IMR-90 (cell line): ENCODE measurements at regions not wholly inside any gene's neighbourhood (a gene's known extent, or its start where the extent isn't known, plus 50 kb on each side); places are given as distances from the start of the nearest gene placed in this dataset.

Experiments used
- ATAC-seq: fragments of 200-7000 bp; cut with Tn5 transposase; 2 replicates; pipeline ENCODE4 v1.9.1; 2020; ENCODE audit warnings: low read depth, mild to moderate bottlenecking, moderate library complexity
- BruUV-seq: library from RNA; stranded (reverse); fragments of 400-500 nt; replicated peaks from 2 replicates; lab custom pipeline; 2021; lab: Mats Ljungman, UMichigan
- CTCF ChIA-PET: fragments of 300-600 bp; formaldehyde crosslinking; extraction: SDS; loops from one replicate; lab custom pipeline; 2021; ENCODE audit warnings: antibody characterized with exemption; lab: Yijun Ruan, JAX
- POLR2A ChIA-PET: fragments of 300-600 bp; sonication (Branson Sonifier 250); formaldehyde crosslinking; loops from one replicate; lab custom pipeline; 2022; ENCODE audit warnings: antibody characterized with exemption; ENCODE audit not compliant: unreplicated experiment; lab: Charles Lee
- DNase-seq: peaks from one replicate; pipeline ENCODE4 v3.0.0; 2013
- H2AFZ ChIP-seq: replicated peaks from 2 replicates; pipeline ENCODE3; 2013; ENCODE audit warnings: low read length, mild to moderate bottlenecking; ENCODE audit not compliant: poor library complexity
- H2AK5ac ChIP-seq: 2 replicates; pipeline ENCODE4 v1.6.1; 2013; ENCODE audit warnings: low read depth, low read length, inconsistent platforms
- H2AK9ac ChIP-seq: replicated peaks from 2 replicates; pipeline ENCODE3; 2013; ENCODE audit warnings: mild to moderate bottlenecking, low read depth, low read length, moderate library complexity; ENCODE audit not compliant: poor library complexity
- H2BK120ac ChIP-seq: 2 replicates; pipeline ENCODE4 v1.6.1; 2013; ENCODE audit warnings: low read depth, low read length, inconsistent platforms
- H2BK15ac ChIP-seq: 3 replicates; pipeline ENCODE4 v1.6.1; 2013; ENCODE audit warnings: low read depth, low read length, inconsistent platforms
- H2BK20ac ChIP-seq: 2 replicates; pipeline ENCODE4 v1.6.1; 2013; ENCODE audit warnings: low read depth, mild to moderate bottlenecking, inconsistent platforms, low read length, moderate library complexity
- H2BK5ac ChIP-seq: 2 replicates; pipeline ENCODE4 v1.6.1; 2013; ENCODE audit warnings: mild to moderate bottlenecking, low read depth, low read length, inconsistent platforms; ENCODE audit not compliant: poor library complexity, severe bottlenecking
- H3K14ac ChIP-seq: replicated peaks from 2 replicates; pipeline ENCODE4 v1.6.1; 2013; ENCODE audit warnings: low read depth, low read length, inconsistent platforms
- H3K18ac ChIP-seq: 2 replicates; pipeline ENCODE4 v1.6.1; 2013; ENCODE audit warnings: low read depth, low read length, control low read depth
- H3K23ac ChIP-seq: 2 replicates; pipeline ENCODE4 v1.6.1; 2013; ENCODE audit warnings: low read depth, low read length, inconsistent platforms
- H3K27ac ChIP-seq: 2 replicates; pipeline ENCODE4 v1.5.1; 2013; ENCODE audit warnings: mild to moderate bottlenecking, control low read depth, low read length; ENCODE audit not compliant: insufficient read depth
- H3K27me3 ChIP-seq: 2 replicates; pipeline ENCODE4 v1.6.1; 2013; ENCODE audit warnings: low read length; ENCODE audit not compliant: control insufficient read depth, insufficient read depth
- H3K36me3 ChIP-seq: 2 replicates; pipeline ENCODE4 v1.6.1; 2013; ENCODE audit warnings: low read length, mixed read lengths; ENCODE audit not compliant: control insufficient read depth, insufficient read depth
- H3K4ac ChIP-seq: 2 replicates; pipeline ENCODE4 v1.6.1; 2013; ENCODE audit warnings: low read depth, low read length, inconsistent platforms
- H3K4me1 ChIP-seq: 2 replicates; pipeline ENCODE4 v1.6.1; 2013; ENCODE audit warnings: low read length, mixed read lengths; ENCODE audit not compliant: control insufficient read depth, insufficient read depth
- H3K4me2 ChIP-seq: 2 replicates; pipeline ENCODE4 v1.6.1; 2013; ENCODE audit warnings: low read depth, mild to moderate bottlenecking, control low read depth, low read length, moderate library complexity
- H3K4me3 ChIP-seq: 2 replicates; pipeline ENCODE4 v1.5.1; 2013; ENCODE audit warnings: low read depth, mild to moderate bottlenecking, control low read depth, low read length, moderate library complexity; ENCODE audit not compliant: insufficient read depth
- H3K56ac ChIP-seq: 2 replicates; pipeline ENCODE4 v1.6.1; 2013; ENCODE audit warnings: low read length, inconsistent platforms; ENCODE audit not compliant: insufficient read depth; ENCODE audit errors: extremely low read depth
- H3K79me1 ChIP-seq, 2 experiments: 2 replicates each; pipeline ENCODE4 v1.6.1; 2013; ENCODE audit warnings: low read length in 2 of 2, inconsistent platforms in 1 of 2, low read depth in 1 of 2
- H3K9ac ChIP-seq: 2 replicates; pipeline ENCODE4 v1.6.1; 2013; ENCODE audit warnings: low read depth, low read length, control low read depth
- H3K9me1 ChIP-seq: 2 replicates; pipeline ENCODE4 v1.6.1; 2013; ENCODE audit warnings: low read length, inconsistent platforms; ENCODE audit not compliant: insufficient read depth
- H3K9me3 ChIP-seq: 2 replicates; pipeline ENCODE4 v1.6.1; 2013; ENCODE audit warnings: low read length; ENCODE audit not compliant: control insufficient read depth, insufficient read depth
- H4K20me1 ChIP-seq: 2 replicates; pipeline ENCODE4 v1.6.1; 2013; ENCODE audit warnings: low read length, inconsistent platforms; ENCODE audit not compliant: insufficient read depth
- H4K5ac ChIP-seq: 2 replicates; pipeline ENCODE4 v1.6.1; 2013; ENCODE audit warnings: mild to moderate bottlenecking, low read depth, low read length, control low read depth
- H4K8ac ChIP-seq, 2 experiments: 2 replicates each; pipeline ENCODE4 v1.6.1; 2013; ENCODE audit warnings: low read depth in 2 of 2, low read length in 2 of 2, control low read depth in 1 of 2, inconsistent platforms in 1 of 2
- H4K91ac ChIP-seq: 2 replicates; pipeline ENCODE4 v1.6.1; 2013; ENCODE audit warnings: low read depth, low read length, inconsistent platforms; ENCODE audit not compliant: insufficient read depth
- BHLHE40 ChIP-seq: fragments of 150-350 bp; IDR thresholded peaks from 2 replicates; pipeline ENCODE4 v1.6.1; 2016; ENCODE audit warnings: mild to moderate bottlenecking, low read depth, low read length
- CEBPB ChIP-seq: IDR thresholded peaks from 2 replicates; pipeline ENCODE4 v1.6.1; 2012; ENCODE audit warnings: low read depth, low read length, improper control_type of control experiment
- CHD1 ChIP-seq: IDR thresholded peaks from 2 replicates; pipeline ENCODE4 v1.6.1; 2012; ENCODE audit warnings: low read depth, low read length, improper control_type of control experiment
- FOS ChIP-seq: fragments of 150-350 bp; IDR thresholded peaks from 2 replicates; pipeline ENCODE4 v1.6.1; 2016; ENCODE audit warnings: low read depth, low read length
- MAFK ChIP-seq: IDR thresholded peaks from 2 replicates; pipeline ENCODE4 v1.6.1; 2012; ENCODE audit warnings: low read depth, low read length, improper control_type of control experiment
- MAZ ChIP-seq: IDR thresholded peaks from 2 replicates; pipeline ENCODE4 v1.6.1; 2012; ENCODE audit warnings: low read depth, mild to moderate bottlenecking, low read length, improper control_type of control experiment, moderate library complexity, borderline replicate concordance
- MXI1 ChIP-seq: IDR thresholded peaks from 2 replicates; pipeline ENCODE4 v1.6.1; 2012; ENCODE audit warnings: low read depth, mild to moderate bottlenecking, low read length, moderate library complexity, borderline replicate concordance
- NFE2L2 ChIP-seq: fragments of 150-350 bp; IDR thresholded peaks from 2 replicates; pipeline ENCODE4 v1.6.1; 2016; ENCODE audit warnings: low read depth, mild to moderate bottlenecking, low read length
- POLR2A ChIP-seq: IDR thresholded peaks from 2 replicates; pipeline ENCODE4 v1.6.1; 2012; ENCODE audit warnings: mild to moderate bottlenecking, low read depth, low read length
- RAD21 ChIP-seq: IDR thresholded peaks from 2 replicates; pipeline ENCODE4 v1.6.1; 2012; ENCODE audit warnings: low read length, improper control_type of control experiment
- RCOR1 ChIP-seq: IDR thresholded peaks from 2 replicates; pipeline ENCODE4 v1.6.1; 2012; ENCODE audit warnings: mild to moderate bottlenecking, low read length, improper control_type of control experiment; ENCODE audit not compliant: insufficient replicate concordance
- RFX5 ChIP-seq: IDR thresholded peaks from 2 replicates; pipeline ENCODE4 v1.8.0; 2012; ENCODE audit warnings: low read depth, mild to moderate bottlenecking, low read length, moderate library complexity
- SMC3 ChIP-seq: fragments of 150-350 bp; IDR thresholded peaks from 2 replicates; pipeline ENCODE4 v1.6.1; 2016; ENCODE audit warnings: low read depth, mild to moderate bottlenecking, antibody characterized with exemption, low read length, moderate library complexity
- WGBS, 2 experiments: methylation state at CpG; one replicate each; pipeline versions ENCODE4 v1.1.5 to v1.1.7; 2013; ENCODE audit warnings: missing lambda C conversion rate in 2 of 2; ENCODE audit not compliant: insufficient read length in 1 of 2; ENCODE audit errors: extremely low coverage in 2 of 2; 5-methylcytosine and 5-hydroxymethylcytosine counted together
- dilution Hi-C: fragments of 300-500 bp; cut with HindIII; formaldehyde crosslinking; loops from one replicate; pipeline ENCODE4 v1.14.3; 2018; ENCODE audit warnings: low sequenced_read_pairs; ENCODE audit not compliant: unreplicated experiment
- in situ Hi-C: fragments of 300-500 bp; cut with MboI; formaldehyde crosslinking; loops from 3 replicates; pipeline ENCODE4 v1.14.3; 2019; ENCODE audit warnings: low sequenced_read_pairs, inconsistent platforms, mixed read lengths
- intact Hi-C: fragments of 100-400 bp; cut with micrococcal nuclease; formaldehyde crosslinking; loops from 2 replicates; pipeline ENCODE4 v1.10.0; 2022
- TF ChIP-seq, protein P1 (sequence below): fragments of 150-350 bp; IDR thresholded peaks from 2 replicates; pipeline ENCODE4 v1.6.1; 2016; ENCODE audit warnings: low read depth, mild to moderate bottlenecking, low read length, moderate library complexity, borderline replicate concordance
- TF ChIP-seq, protein P2 (sequence below): fragments of 150-350 bp; IDR thresholded peaks from 2 replicates; pipeline ENCODE4 v1.6.1; 2017; ENCODE audit warnings: mild to moderate bottlenecking, antibody characterized with exemption, low read length, low read depth
- TF ChIP-seq, protein P3 (sequence below): conservative IDR thresholded peaks from 2 replicates; pipeline ENCODE4 v1.5.1; 2012; ENCODE audit warnings: mild to moderate bottlenecking, low read depth, low read length, improper control_type of control experiment

DNA sequence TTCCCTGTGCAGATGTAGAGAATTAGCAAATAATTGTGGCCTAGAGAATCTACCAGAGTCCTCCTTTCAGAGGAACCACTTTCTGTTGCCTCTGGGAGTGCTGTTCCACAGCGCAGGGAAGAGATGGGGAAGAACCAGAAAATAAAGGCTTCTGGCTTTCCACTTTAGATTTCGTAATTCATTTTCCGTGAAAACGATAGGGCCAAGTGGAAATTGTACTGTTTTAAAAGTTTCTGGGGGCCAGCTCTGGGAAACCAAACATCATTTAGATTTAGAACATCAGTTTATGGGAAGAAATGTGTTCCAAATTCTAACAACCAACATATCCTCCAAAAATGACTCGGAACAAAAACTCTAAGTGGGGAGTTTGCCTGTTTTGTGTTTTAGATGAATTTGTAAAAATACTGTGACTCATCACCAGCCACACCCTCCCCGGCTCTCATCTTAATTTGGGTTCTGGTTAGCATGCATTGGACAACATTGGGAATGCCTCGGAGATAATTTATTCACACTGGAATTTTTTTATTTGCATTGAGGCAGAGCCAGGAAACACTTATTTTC is 65.2 kb upstream of the LNX1 start:
- Histone ChIP-seq H2BK120ac (peak overlapping the region; percentile 6; the same call in 1 of the 2 replicates), H3K14ac (0 out of 2 replicates have a peak overlapping the region, but pooled peaks have one; percentile 7), H3K36me3 (no peaks in the 10 kb centered on the region), H3K9me3 (no peaks in the 10 kb centered on the region), H3K4ac (peak overlapping the region; percentile 4; the same call in 1 of the 2 replicates), H4K5ac (no peak overlapping the region), H3K27ac (no peak overlapping the region), H3K4me1 (peaks cover 7% of the 10 kb centered on the region), H3K4me2 (no peak overlapping the region), H3K4me3 (no peak overlapping the region), H4K8ac (no peak overlapping the region; a peak in 1 of 4 replicates), H2AK5ac (peak overlapping the region; percentile 22; the same call in 1 of the 2 replicates), H4K91ac (0 out of 2 replicates have a peak overlapping the region, but pooled peaks have one; percentile 2), H3K27me3 (no peaks in the 10 kb centered on the region), H2BK20ac (no peak overlapping the region), H3K79me1 (no peaks in the 10 kb centered on the region), H3K18ac (no peak overlapping the region), H3K23ac (no peak overlapping the region), H3K9ac (no peak overlapping the region), H2AFZ (no peak overlapping the region), H2BK5ac (no peak overlapping the region), H2BK15ac (0 out of 3 replicates have a peak overlapping the region, but pooled peaks have one; percentile 38), H3K9me1 (peaks cover 3% of the 10 kb centered on the region), H3K56ac (no peak overlapping the region), H4K20me1 (no peaks in the 10 kb centered on the region), H2AK9ac (no peak overlapping the region)
- no TSS peak for BruUV-seq
- TF ChIP-seq MAFK, result no peak
- TF ChIP-seq, protein P1, sequence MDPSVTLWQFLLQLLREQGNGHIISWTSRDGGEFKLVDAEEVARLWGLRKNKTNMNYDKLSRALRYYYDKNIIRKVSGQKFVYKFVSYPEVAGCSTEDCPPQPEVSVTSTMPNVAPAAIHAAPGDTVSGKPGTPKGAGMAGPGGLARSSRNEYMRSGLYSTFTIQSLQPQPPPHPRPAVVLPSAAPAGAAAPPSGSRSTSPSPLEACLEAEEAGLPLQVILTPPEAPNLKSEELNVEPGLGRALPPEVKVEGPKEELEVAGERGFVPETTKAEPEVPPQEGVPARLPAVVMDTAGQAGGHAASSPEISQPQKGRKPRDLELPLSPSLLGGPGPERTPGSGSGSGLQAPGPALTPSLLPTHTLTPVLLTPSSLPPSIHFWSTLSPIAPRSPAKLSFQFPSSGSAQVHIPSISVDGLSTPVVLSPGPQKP, result no peak
- TF ChIP-seq RFX5, result no peak
- no peak for TF ChIP-seq RCOR1
- no peak for TF ChIP-seq CHD1
- TF ChIP-seq NFE2L2, result no peak
- TF ChIP-seq MXI1, result no peak
- TF ChIP-seq CEBPB, result 0 out of 2 replicates have a peak, but pooled peaks have one; percentile 8
- TF ChIP-seq MAZ, result no peak
- TF ChIP-seq, protein P2, sequence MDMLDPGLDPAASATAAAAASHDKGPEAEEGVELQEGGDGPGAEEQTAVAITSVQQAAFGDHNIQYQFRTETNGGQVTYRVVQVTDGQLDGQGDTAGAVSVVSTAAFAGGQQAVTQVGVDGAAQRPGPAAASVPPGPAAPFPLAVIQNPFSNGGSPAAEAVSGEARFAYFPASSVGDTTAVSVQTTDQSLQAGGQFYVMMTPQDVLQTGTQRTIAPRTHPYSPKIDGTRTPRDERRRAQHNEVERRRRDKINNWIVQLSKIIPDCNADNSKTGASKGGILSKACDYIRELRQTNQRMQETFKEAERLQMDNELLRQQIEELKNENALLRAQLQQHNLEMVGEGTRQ, result no peak
- no peak for TF ChIP-seq SMC3
- TF ChIP-seq RAD21, result peak; percentile 49
- TF ChIP-seq, protein P3, sequence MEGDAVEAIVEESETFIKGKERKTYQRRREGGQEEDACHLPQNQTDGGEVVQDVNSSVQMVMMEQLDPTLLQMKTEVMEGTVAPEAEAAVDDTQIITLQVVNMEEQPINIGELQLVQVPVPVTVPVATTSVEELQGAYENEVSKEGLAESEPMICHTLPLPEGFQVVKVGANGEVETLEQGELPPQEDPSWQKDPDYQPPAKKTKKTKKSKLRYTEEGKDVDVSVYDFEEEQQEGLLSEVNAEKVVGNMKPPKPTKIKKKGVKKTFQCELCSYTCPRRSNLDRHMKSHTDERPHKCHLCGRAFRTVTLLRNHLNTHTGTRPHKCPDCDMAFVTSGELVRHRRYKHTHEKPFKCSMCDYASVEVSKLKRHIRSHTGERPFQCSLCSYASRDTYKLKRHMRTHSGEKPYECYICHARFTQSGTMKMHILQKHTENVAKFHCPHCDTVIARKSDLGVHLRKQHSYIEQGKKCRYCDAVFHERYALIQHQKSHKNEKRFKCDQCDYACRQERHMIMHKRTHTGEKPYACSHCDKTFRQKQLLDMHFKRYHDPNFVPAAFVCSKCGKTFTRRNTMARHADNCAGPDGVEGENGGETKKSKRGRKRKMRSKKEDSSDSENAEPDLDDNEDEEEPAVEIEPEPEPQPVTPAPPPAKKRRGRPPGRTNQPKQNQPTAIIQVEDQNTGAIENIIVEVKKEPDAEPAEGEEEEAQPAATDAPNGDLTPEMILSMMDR, result peak; percentile 40
- TF ChIP-seq FOS, result no peak
- no peak for TF ChIP-seq BHLHE40
- no peak for TF ChIP-seq POLR2A
- CTCF ChIA-PET, result no interaction called here
- ATAC-seq (no peak; the same call in 1 of the 2 replicates), DNase-seq (peak; percentile 21)
- in situ Hi-C loops, result no loop called here
- POLR2A ChIA-PET, result no interaction called here
- WGBS, 2 experiments, result 80% methylated on average over 1 of the region's 7 CpGs; no CpG with 5 or more reads in 1 of the 2 experiments
- dilution Hi-C loops, result no loop called here
- intact Hi-C loops, result no loop called here
